HEK293 (cell line): ENCODE measurements at regions not wholly inside any gene's neighbourhood (a gene's known extent, or its start where the extent isn't known, plus 50 kb on each side); places are given as distances from the start of the nearest gene placed in this dataset.

Source experiments
- CTCF ChIA-PET: fragments of 350-600 bp; formaldehyde crosslinking; extraction: SDS; loops from one replicate; lab custom pipeline; 2021; ENCODE audit warnings: antibody characterized with exemption; lab: Yijun Ruan, JAX
- POLR2A ChIA-PET: fragments of 300-600 bp; formaldehyde crosslinking; extraction: SDS; loops from one replicate; lab custom pipeline; 2020; ENCODE audit warnings: antibody characterized with exemption, inconsistent platforms; lab: Yijun Ruan, JAX
- H3K27ac ChIP-seq: fragments of 200-500 bp; sonication (Bioruptor generic); 2 replicates; pipeline ENCODE4 v1.5.1; 2014; ENCODE audit warnings: low read depth, low read length, control low read depth, inconsistent platforms; ENCODE audit errors: extremely low read depth
- H3K36me3 ChIP-seq, 2 experiments: fragments of 200-500 bp in 1 of 2; sonication (Bioruptor generic) in 1 of 2; 1 replicate in 1 of 2; 2 replicates in 1 of 2; pipeline ENCODE4 v1.5.1; 2014 to 2017; ENCODE audit warnings: inconsistent platforms in 2 of 2, low read length in 2 of 2; ENCODE audit not compliant: control insufficient read depth in 2 of 2, insufficient read depth in 1 of 2
- H3K4me1 ChIP-seq: fragments of 200-500 bp; sonication (Bioruptor generic); 2 replicates; pipeline ENCODE4 v1.5.1; 2014; ENCODE audit warnings: mild to moderate bottlenecking, low read length, inconsistent platforms; ENCODE audit not compliant: control insufficient read depth, insufficient read depth
- H3K4me3 ChIP-seq: 2 replicates; pipeline ENCODE4 v1.5.1; 2011; ENCODE audit warnings: low read depth, mild to moderate bottlenecking, control low read depth, low read length, moderate library complexity
- H3K9me3 ChIP-seq: fragments of 200-500 bp; sonication (Bioruptor generic); 2 replicates; pipeline ENCODE4 v1.5.1; 2014; ENCODE audit warnings: low read depth, low read length, inconsistent platforms; ENCODE audit not compliant: control insufficient read depth, insufficient read depth
- AEBP2 ChIP-seq: fragments of 450-650 bp; formaldehyde crosslinking; IDR thresholded peaks from 2 replicates; pipeline ENCODE4 v1.5.1; 2016; ENCODE audit warnings: missing biosample characterization, missing genetic modification characterization, borderline replicate concordance
- EGR2 ChIP-seq: fragments of 450-650 bp; formaldehyde crosslinking; IDR thresholded peaks from 2 replicates; pipeline ENCODE4 v1.5.1; 2016; ENCODE audit warnings: low read depth, missing biosample characterization, missing genetic modification characterization
- HIC1 ChIP-seq: fragments of 450-650 bp; formaldehyde crosslinking; IDR thresholded peaks from 2 replicates; pipeline ENCODE4 v1.5.1; 2016; ENCODE audit warnings: missing biosample characterization, missing genetic modification characterization
- HOXC10 ChIP-seq: sonication (generic); formaldehyde crosslinking; IDR thresholded peaks from 2 replicates; pipeline ENCODE4 v1.8.1; 2023; ENCODE audit warnings: mild to moderate bottlenecking, missing genetic modification reagents
- HOXD13 ChIP-seq: sonication (generic); formaldehyde crosslinking; IDR thresholded peaks from 2 replicates; pipeline ENCODE4 v1.8.0; 2022; ENCODE audit warnings: missing genetic modification reagents, borderline replicate concordance
- KLF17 ChIP-seq: fragments of 450-650 bp; formaldehyde crosslinking; IDR thresholded peaks from 2 replicates; pipeline ENCODE4 v1.5.1; 2016; ENCODE audit warnings: missing biosample characterization, missing genetic modification characterization
- KLF9 ChIP-seq: fragments of 450-650 bp; formaldehyde crosslinking; IDR thresholded peaks from 2 replicates; pipeline ENCODE4 v1.5.1; 2016; ENCODE audit warnings: missing biosample characterization, missing genetic modification characterization, low read depth
- PBX3 ChIP-seq: sonication (generic); formaldehyde crosslinking; IDR thresholded peaks from 2 replicates; pipeline ENCODE4 v1.8.1; 2022; ENCODE audit warnings: mild to moderate bottlenecking, moderate library complexity, missing genetic modification reagents
- TCF7L2 ChIP-seq: IDR thresholded peaks from 2 replicates; pipeline ENCODE4 v1.6.1; 2011; ENCODE audit warnings: low read depth, mild to moderate bottlenecking, inconsistent platforms, low read length, moderate library complexity, borderline replicate concordance
- ZBTB1 ChIP-seq: fragments of 450-650 bp; formaldehyde crosslinking; IDR thresholded peaks from 2 replicates; pipeline ENCODE4 v1.5.1; 2016; ENCODE audit warnings: missing biosample characterization, missing genetic modification characterization
- ZNF121 ChIP-seq: fragments of 450-650 bp; formaldehyde crosslinking; IDR thresholded peaks from 2 replicates; pipeline ENCODE4 v1.5.1; 2016; ENCODE audit warnings: missing biosample characterization, missing genetic modification characterization
- ZNF155 ChIP-seq: fragments of 450-650 bp; formaldehyde crosslinking; IDR thresholded peaks from 2 replicates; pipeline ENCODE4 v1.5.1; 2016; ENCODE audit warnings: missing biosample characterization, missing genetic modification characterization
- ZNF175 ChIP-seq: fragments of 450-650 bp; formaldehyde crosslinking; IDR thresholded peaks from 2 replicates; pipeline ENCODE4 v1.5.1; 2016; ENCODE audit warnings: missing biosample characterization, missing genetic modification characterization
- ZNF2 ChIP-seq: fragments of 450-650 bp; formaldehyde crosslinking; IDR thresholded peaks from 2 replicates; pipeline ENCODE4 v1.5.1; 2016; ENCODE audit warnings: missing biosample characterization, missing genetic modification characterization
- ZNF23 ChIP-seq: fragments of 450-650 bp; formaldehyde crosslinking; IDR thresholded peaks from 2 replicates; pipeline ENCODE4 v1.5.1; 2016; ENCODE audit warnings: missing biosample characterization, missing genetic modification characterization, borderline replicate concordance
- ZNF280D ChIP-seq: fragments of 450-650 bp; formaldehyde crosslinking; IDR thresholded peaks from 2 replicates; pipeline ENCODE4 v1.5.1; 2016; ENCODE audit warnings: missing biosample characterization, missing genetic modification characterization
- ZNF335 ChIP-seq: fragments of 450-650 bp; formaldehyde crosslinking; conservative IDR thresholded peaks from 2 replicates; pipeline ENCODE4 v1.5.1; 2016; ENCODE audit warnings: missing biosample characterization, missing genetic modification characterization
- ZNF350 ChIP-seq: fragments of 450-650 bp; formaldehyde crosslinking; IDR thresholded peaks from 2 replicates; pipeline ENCODE4 v1.5.0; 2017; ENCODE audit warnings: missing biosample characterization, mild to moderate bottlenecking, missing genetic modification characterization
- ZNF404 ChIP-seq: fragments of 450-650 bp; formaldehyde crosslinking; IDR thresholded peaks from 2 replicates; pipeline ENCODE4 v1.5.1; 2017; ENCODE audit warnings: missing biosample characterization, missing genetic modification characterization
- ZNF423 ChIP-seq: fragments of 450-650 bp; formaldehyde crosslinking; IDR thresholded peaks from 2 replicates; pipeline ENCODE4 v1.5.1; 2016; ENCODE audit warnings: missing biosample characterization, missing genetic modification characterization
- ZNF433 ChIP-seq: fragments of 450-650 bp; formaldehyde crosslinking; IDR thresholded peaks from 2 replicates; pipeline ENCODE4 v1.5.1; 2016; ENCODE audit warnings: missing biosample characterization, missing genetic modification characterization, low read depth
- ZNF473 ChIP-seq: fragments of 450-650 bp; formaldehyde crosslinking; IDR thresholded peaks from 2 replicates; pipeline ENCODE4 v1.5.1; 2017; ENCODE audit warnings: missing biosample characterization, missing genetic modification characterization
- ZNF549 ChIP-seq: fragments of 450-650 bp; IDR thresholded peaks from 2 replicates; pipeline ENCODE4 v1.5.1; 2018; ENCODE audit warnings: missing biosample characterization, missing genetic modification characterization, mild to moderate bottlenecking, inconsistent platforms, moderate library complexity
- ZNF560 ChIP-seq: fragments of 450-650 bp; formaldehyde crosslinking; IDR thresholded peaks from 2 replicates; pipeline ENCODE4 v1.5.1; 2017; ENCODE audit warnings: missing biosample characterization, missing genetic modification characterization, borderline replicate concordance
- ZNF571 ChIP-seq: fragments of 450-650 bp; formaldehyde crosslinking; IDR thresholded peaks from 2 replicates; pipeline ENCODE4 v1.5.0; 2017; ENCODE audit warnings: missing biosample characterization, missing genetic modification characterization
- ZNF626 ChIP-seq: fragments of 450-650 bp; sonication (Bioruptor Pico); formaldehyde crosslinking; IDR thresholded peaks from 2 replicates; pipeline ENCODE4 v1.5.1; 2018; ENCODE audit warnings: missing biosample characterization, missing genetic modification characterization, inconsistent platforms

GRCh38 chr5:33261305-33261704 is 179.5 kb upstream of the TARS1 start:
- H3K4me3 ChIP-seq: no peak overlapping the region
- H3K9me3 ChIP-seq: peaks cover 4% of the 10 kb centered on the region
- H3K4me1 ChIP-seq: no peaks in the 10 kb centered on the region; the same call in 1 of the 2 replicates
- no peak for TF ChIP-seq AEBP2 (tag by site-specific recombination)
- no peak for TF ChIP-seq EGR2 (tag by site-specific recombination)
- no peak for TF ChIP-seq HOXD13 (CRISPR knock-in tag)
- TF ChIP-seq ZNF121 (tag by site-specific recombination): no peak
- no peak for TF ChIP-seq HOXC10 (CRISPR knock-in tag)
- TF ChIP-seq ZNF473 (tag by site-specific recombination): no peak
- no peak for TF ChIP-seq ZBTB1 (tag by site-specific recombination)
- no peak for TF ChIP-seq ZNF571 (tag by site-specific recombination)
- TF ChIP-seq ZNF2 (tag by site-specific recombination): no peak
- no peak for TF ChIP-seq ZNF335
- no peak for TF ChIP-seq KLF9 (tag by site-specific recombination)
- no peak for TF ChIP-seq ZNF549 (tag by site-specific recombination)
- TF ChIP-seq TCF7L2: no peak
- TF ChIP-seq ZNF560: no peak
- no peak for TF ChIP-seq ZNF175 (tag by site-specific recombination)
- TF ChIP-seq, all 188 proteins: peak for 0
- ChIA-PET POLR2A (no interaction called here), CTCF (no interaction called here)
- no peaks in the 10 kb centered on the region for H3K36me3 ChIP-seq
- H3K27ac ChIP-seq: no peak overlapping the region

- CTCF ChIA-PET: no interaction called here
- no peak overlapping the region for H3K27ac ChIP-seq
- TF ChIP-seq ZNF23 (tag by site-specific recombination) (no peak), KLF17 (tag by site-specific recombination) (no peak), PBX3 (CRISPR knock-in tag) (no peak), ZNF433 (tag by site-specific recombination) (no peak), ZNF155 (no peak), ZNF473 (tag by site-specific recombination) (no peak), ZNF404 (tag by site-specific recombination) (no peak), HIC1 (tag by site-specific recombination) (no peak), ZNF423 (tag by site-specific recombination) (no peak), ZNF626 (tag by site-specific recombination) (no peak), ZNF280D (tag by site-specific recombination) (no peak), HOXD13 (CRISPR knock-in tag) (no peak), ZNF350 (no peak)
- H3K36me3 ChIP-seq: no peaks in the 10 kb centered on the region
- H3K4me3 ChIP-seq: no peak overlapping the region
- no peaks in the 10 kb centered on the region; the same call in 1 of the 2 replicates for H3K4me1 ChIP-seq
- POLR2A ChIA-PET: no interaction called here
- H3K9me3 ChIP-seq: peaks cover 4% of the 10 kb centered on the region
Measured at GRCh38 chr5:33261747-33262146, 179.0 kb upstream of the TARS1 start.
